ENCODE measurements at regions not wholly inside any gene's neighbourhood (a gene's known extent, or its start where the extent isn't known, plus 50 kb on each side); places are given as distances from the start of the nearest gene placed in this dataset.
"Not testable (repeated sequence)": the region's sequence is repeated elsewhere in the genome, so short reads cannot be mapped to it uniquely, and the experiment has no call there.

DNA sequence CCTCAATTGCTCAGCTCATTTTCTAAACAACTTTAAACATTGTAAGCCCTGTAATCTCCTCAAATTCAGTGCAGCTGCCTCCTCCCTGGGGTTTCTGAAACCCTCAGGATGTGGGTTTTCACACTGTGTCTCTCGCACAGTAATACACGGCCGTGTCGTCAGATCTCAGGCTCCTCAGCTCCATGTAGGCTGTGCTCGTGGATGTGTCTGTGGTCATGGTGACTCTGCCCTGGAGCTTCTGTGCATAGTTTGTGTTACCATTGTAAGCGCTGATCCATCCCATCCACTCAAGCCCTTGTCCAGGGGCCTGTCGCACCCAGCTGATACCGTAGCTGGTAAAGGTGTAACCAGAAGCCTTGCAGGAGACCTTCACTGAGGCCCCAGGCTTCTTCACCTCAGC is 658.4 kb downstream of the TMEM121 start:
- not testable (repeated sequence) for H3K4me3 ChIP-seq (ENCODE audit: low read length); H3K36me3 ChIP-seq (ENCODE audit: control insufficient read depth, insufficient read depth, low read length); H3K27me3 ChIP-seq (ENCODE audit: control insufficient read depth, insufficient read depth, low read length); H3K4me1 ChIP-seq (ENCODE audit: control insufficient read depth, insufficient read depth, low read length); H3K27ac ChIP-seq (ENCODE audit: low read length); DNase-seq; H3K9me3 ChIP-seq (ENCODE audit: control insufficient read depth, low read depth, low read length)
- WGBS (ENCODE audit: insufficient coverage, low lambda C conversion rate) = no CpG with 5 or more reads among the region's 8 CpGs

- H3K36me3 ChIP-seq (ENCODE audit: control insufficient read depth, insufficient read depth, low read length); H3K27ac ChIP-seq (ENCODE audit: low read length); H3K9me3 ChIP-seq (ENCODE audit: control insufficient read depth, low read depth, low read length); H3K27me3 ChIP-seq (ENCODE audit: control insufficient read depth, insufficient read depth, low read length); H3K4me1 ChIP-seq (ENCODE audit: control insufficient read depth, insufficient read depth, low read length); DNase-seq; H3K4me3 ChIP-seq (ENCODE audit: low read length): not testable (repeated sequence)
- no CpG with 5 or more reads among the region's 6 CpGs for WGBS (ENCODE audit: insufficient coverage, low lambda C conversion rate)
These were observed 658.9 kb downstream of the TMEM121 start for GRCh38 chr14:106185174-106185836.

- no peaks in the 10 kb centered on the region for H3K4me1 ChIP-seq (ENCODE audit: control insufficient read depth, insufficient read depth, low read length)
- H3K27me3 ChIP-seq (ENCODE audit: control insufficient read depth, insufficient read depth, low read length) = no peaks in the 10 kb centered on the region
- no peak for DNase-seq
- WGBS (ENCODE audit: insufficient coverage, low lambda C conversion rate) = no CpG with 5 or more reads among the region's 4 CpGs
- H3K9me3 ChIP-seq (ENCODE audit: control insufficient read depth, low read depth, low read length) = peaks cover 4% of the 10 kb centered on the region
- no peak overlapping the region for H3K4me3 ChIP-seq (ENCODE audit: low read length)
- H3K36me3 ChIP-seq (ENCODE audit: control insufficient read depth, insufficient read depth, low read length) = no peaks in the 10 kb centered on the region
- no peak overlapping the region for H3K27ac ChIP-seq (ENCODE audit: low read length)
These were observed 659.5 kb downstream of the TMEM121 start for GRCh38 chr14:106185837-106186233.

DNA sequence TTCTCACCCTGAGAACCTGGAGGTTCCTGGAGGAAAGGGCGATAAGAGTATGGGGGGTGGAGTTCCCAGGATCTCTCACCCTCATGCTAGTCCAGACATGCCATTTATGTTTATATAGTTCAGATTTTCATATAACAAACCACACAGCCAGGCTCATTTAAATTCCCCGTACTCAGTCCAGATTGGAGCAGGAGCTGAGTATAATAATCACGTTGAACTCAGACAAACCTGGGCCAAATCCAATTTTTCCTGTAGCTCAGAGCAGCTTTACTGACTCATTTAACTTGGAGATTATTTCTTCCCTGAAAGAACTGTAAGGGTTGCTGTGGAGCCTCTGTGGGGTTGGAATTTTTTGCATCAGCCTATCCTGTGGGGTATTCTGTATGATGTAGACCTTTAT is 660.8 kb downstream of the TMEM121 start:
- Histone ChIP-seq H3K27ac (ENCODE audit: low read length) (no peak overlapping the region), H3K36me3 (ENCODE audit: control insufficient read depth, insufficient read depth, low read length) (no peaks in the 10 kb centered on the region), H3K4me3 (ENCODE audit: low read length) (no peak overlapping the region), H3K9me3 (ENCODE audit: control insufficient read depth, low read depth, low read length) (peaks cover 4% of the 10 kb centered on the region), H3K27me3 (ENCODE audit: control insufficient read depth, insufficient read depth, low read length) (no peaks in the 10 kb centered on the region), H3K4me1 (ENCODE audit: control insufficient read depth, insufficient read depth, low read length) (no peaks in the 10 kb centered on the region)
- no peak for DNase-seq
- WGBS (ENCODE audit: insufficient coverage, low lambda C conversion rate) = no CpG with 5 or more reads among the region's 3 CpGs

DNA sequence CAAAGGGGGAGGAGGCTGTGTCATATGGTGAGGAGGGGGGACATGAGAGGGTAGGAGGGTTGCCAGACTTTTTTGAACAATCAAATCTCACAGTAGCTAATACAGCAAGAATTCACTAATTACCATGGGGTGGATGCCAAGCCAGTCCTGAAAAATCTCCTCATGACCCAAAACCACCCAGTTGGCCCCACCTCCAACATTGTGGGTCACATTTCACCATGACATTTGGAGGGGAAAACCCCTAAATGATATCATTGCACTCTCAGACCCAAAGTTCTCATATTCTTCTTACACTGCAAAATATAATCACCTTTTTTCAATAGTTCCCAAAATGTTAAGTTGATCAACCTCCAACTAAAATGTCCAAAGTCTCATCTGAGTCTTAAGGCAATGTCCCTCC is 666.3 kb downstream of the TMEM121 start:
- not testable (repeated sequence) for H3K9me3 ChIP-seq (ENCODE audit: control insufficient read depth, low read depth, low read length); H3K4me3 ChIP-seq (ENCODE audit: low read length); H3K4me1 ChIP-seq (ENCODE audit: control insufficient read depth, insufficient read depth, low read length); H3K36me3 ChIP-seq (ENCODE audit: control insufficient read depth, insufficient read depth, low read length); H3K27ac ChIP-seq (ENCODE audit: low read length); H3K27me3 ChIP-seq (ENCODE audit: control insufficient read depth, insufficient read depth, low read length); DNase-seq

DNA sequence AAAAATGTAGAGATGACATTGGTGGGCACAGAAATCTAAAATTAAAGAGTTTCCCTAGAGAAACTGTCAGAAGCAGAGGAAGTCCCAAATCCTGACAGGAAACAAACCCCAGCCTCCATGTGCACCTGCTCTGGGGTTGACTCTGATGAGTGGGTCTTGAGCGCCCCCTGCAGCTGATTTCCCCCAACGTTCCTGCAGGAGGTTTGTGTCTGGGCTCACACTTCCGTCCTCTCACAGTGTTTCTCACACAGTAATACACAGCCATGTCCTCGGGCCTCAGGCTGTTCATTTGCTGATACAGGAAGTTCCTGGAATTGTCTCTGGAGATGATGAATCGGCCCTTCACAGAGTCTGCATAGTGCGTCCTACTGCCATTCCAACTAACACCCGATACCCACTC is 670.1 kb downstream of the TMEM121 start:
- not testable (repeated sequence) for H3K9me3 ChIP-seq (ENCODE audit: control insufficient read depth, low read depth, low read length); H3K4me1 ChIP-seq (ENCODE audit: control insufficient read depth, insufficient read depth, low read length); H3K27me3 ChIP-seq (ENCODE audit: control insufficient read depth, insufficient read depth, low read length); H3K36me3 ChIP-seq (ENCODE audit: control insufficient read depth, insufficient read depth, low read length); DNase-seq; H3K27ac ChIP-seq (ENCODE audit: low read length); H3K4me3 ChIP-seq (ENCODE audit: low read length)
- WGBS (ENCODE audit: insufficient coverage, low lambda C conversion rate) = no CpG with 5 or more reads among the region's 7 CpGs

DNA sequence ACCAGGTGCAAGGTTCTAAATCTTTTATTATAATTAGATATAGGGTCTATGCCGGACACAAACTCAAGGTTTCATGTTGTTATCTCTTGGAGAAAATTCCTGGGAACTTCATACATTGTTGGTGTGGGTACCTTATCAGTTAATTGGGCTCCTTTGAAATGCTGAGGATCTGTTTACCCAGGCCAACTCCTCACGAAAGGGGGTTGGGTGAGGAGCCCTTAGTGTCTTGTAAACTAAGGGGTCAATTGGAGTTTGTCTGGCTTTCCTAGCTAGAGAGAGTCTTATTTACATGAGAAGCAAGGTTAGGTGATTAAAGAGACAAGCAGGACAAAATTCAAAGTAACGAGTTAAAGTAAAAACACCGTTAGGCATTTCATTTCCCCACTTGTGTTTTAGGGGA is 670.9 kb downstream of the TMEM121 start:
- not testable (repeated sequence) for H3K36me3 ChIP-seq (ENCODE audit: control insufficient read depth, insufficient read depth, low read length); H3K4me3 ChIP-seq (ENCODE audit: low read length); H3K27me3 ChIP-seq (ENCODE audit: control insufficient read depth, insufficient read depth, low read length); H3K4me1 ChIP-seq (ENCODE audit: control insufficient read depth, insufficient read depth, low read length); H3K27ac ChIP-seq (ENCODE audit: low read length); H3K9me3 ChIP-seq (ENCODE audit: control insufficient read depth, low read depth, low read length); DNase-seq
- no CpG with 5 or more reads among the region's 4 CpGs for WGBS (ENCODE audit: insufficient coverage, low lambda C conversion rate)

- Histone ChIP-seq H3K36me3 (ENCODE audit: control insufficient read depth, insufficient read depth, low read length) (no peaks in the 10 kb centered on the region), H3K4me1 (ENCODE audit: control insufficient read depth, insufficient read depth, low read length) (no peaks in the 10 kb centered on the region), H3K27ac (ENCODE audit: low read length) (no peak overlapping the region), H3K4me3 (ENCODE audit: low read length) (no peak overlapping the region), H3K27me3 (ENCODE audit: control insufficient read depth, insufficient read depth, low read length) (no peaks in the 10 kb centered on the region), H3K9me3 (ENCODE audit: control insufficient read depth, low read depth, low read length) (peaks cover 3% of the 10 kb centered on the region)
- DNase-seq = no peak
- WGBS (ENCODE audit: insufficient coverage, low lambda C conversion rate) = 81% methylated on average over 3 of the region's 12 CpGs
These were observed 672.7 kb downstream of the TMEM121 start for GRCh38 chr14:106199097-106199496.

GRCh38 chr14:106200541-106201315 is 674.3 kb downstream of the TMEM121 start:
- Histone ChIP-seq H3K27ac (ENCODE audit: low read length) (no peak overlapping the region), H3K36me3 (ENCODE audit: control insufficient read depth, insufficient read depth, low read length) (no peaks in the 10 kb centered on the region), H3K4me3 (ENCODE audit: low read length) (no peak overlapping the region), H3K4me1 (ENCODE audit: control insufficient read depth, insufficient read depth, low read length) (no peaks in the 10 kb centered on the region), H3K27me3 (ENCODE audit: control insufficient read depth, insufficient read depth, low read length) (no peaks in the 10 kb centered on the region), H3K9me3 (ENCODE audit: control insufficient read depth, low read depth, low read length) (peaks cover 5% of the 10 kb centered on the region)
- no peak for DNase-seq
- WGBS (ENCODE audit: insufficient coverage, low lambda C conversion rate) = no CpG with 5 or more reads among the region's 25 CpGs

DNA sequence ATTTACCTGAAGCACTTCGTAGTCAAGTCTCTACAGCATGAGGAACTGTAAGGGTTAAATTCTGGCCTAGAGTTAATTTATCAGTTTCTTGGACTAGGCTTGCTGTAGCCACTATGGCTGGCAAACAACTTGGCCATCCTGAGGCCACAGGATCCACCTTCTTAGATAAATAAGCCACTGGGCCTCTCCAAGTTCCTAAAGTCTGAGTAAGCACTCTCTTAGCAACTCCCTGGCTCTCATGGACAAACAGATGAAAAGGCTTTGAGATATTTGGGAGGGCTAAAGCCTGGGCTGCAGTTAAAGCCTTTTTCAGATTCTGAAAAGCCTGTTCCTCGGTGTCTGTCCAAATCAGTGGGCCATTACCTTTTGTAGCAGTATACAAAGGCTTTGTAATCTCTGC is 675.0 kb downstream of the TMEM121 start:
- H3K4me3 ChIP-seq (ENCODE audit: low read length) = no peak overlapping the region
- H3K27me3 ChIP-seq (ENCODE audit: control insufficient read depth, insufficient read depth, low read length) = no peaks in the 10 kb centered on the region
- no peak overlapping the region for H3K27ac ChIP-seq (ENCODE audit: low read length)
- H3K36me3 ChIP-seq (ENCODE audit: control insufficient read depth, insufficient read depth, low read length) = no peaks in the 10 kb centered on the region
- no CpG with 5 or more reads among the region's 2 CpGs for WGBS (ENCODE audit: insufficient coverage, low lambda C conversion rate)
- H3K9me3 ChIP-seq (ENCODE audit: control insufficient read depth, low read depth, low read length) = peaks cover 5% of the 10 kb centered on the region
- no peak for DNase-seq
- H3K4me1 ChIP-seq (ENCODE audit: control insufficient read depth, insufficient read depth, low read length) = no peaks in the 10 kb centered on the region

GRCh38 chr14:106203438-106203837 is 677.1 kb downstream of the TMEM121 start:
- no peak overlapping the region for H3K4me3 ChIP-seq (ENCODE audit: low read length)
- H3K36me3 ChIP-seq (ENCODE audit: control insufficient read depth, insufficient read depth, low read length) = no peaks in the 10 kb centered on the region
- no peak overlapping the region for H3K27ac ChIP-seq (ENCODE audit: low read length)
- H3K27me3 ChIP-seq (ENCODE audit: control insufficient read depth, insufficient read depth, low read length) = no peaks in the 10 kb centered on the region
- DNase-seq = no peak
- H3K9me3 ChIP-seq (ENCODE audit: control insufficient read depth, low read depth, low read length) = peaks cover 5% of the 10 kb centered on the region
- no CpG with 5 or more reads among the region's 9 CpGs for WGBS (ENCODE audit: insufficient coverage, low lambda C conversion rate)
- H3K4me1 ChIP-seq (ENCODE audit: control insufficient read depth, insufficient read depth, low read length) = no peaks in the 10 kb centered on the region

Data from large intestine (tissue), 3 donors.